Panc1 (cell line): ENCODE measurements at regions not wholly inside any gene's neighbourhood (a gene's known extent, or its start where the extent isn't known, plus 50 kb on each side); places are given as distances from the start of the nearest gene placed in this dataset.

Experiments used
- ATAC-seq: fragments of 200-7000 bp; cut with Tn5 transposase; 2 replicates; pipeline ENCODE4 v1.9.1; 2020; ENCODE audit warnings: mild to moderate bottlenecking, moderate library complexity
- BruUV-seq: library from RNA; stranded (reverse); fragments of 400-500 nt; replicated peaks from 2 replicates; lab custom pipeline; 2021; lab: Mats Ljungman, UMichigan
- CTCF ChIA-PET: fragments of 300-600 bp; sonication (Branson Sonifier 250); formaldehyde crosslinking; loops from one replicate; lab custom pipeline; 2022; ENCODE audit warnings: antibody characterized with exemption; lab: Charles Lee
- POLR2A ChIA-PET: fragments of 300-600 bp; sonication (Branson Sonifier 250); formaldehyde crosslinking; loops from one replicate; lab custom pipeline; 2022; ENCODE audit warnings: antibody characterized with exemption; lab: Charles Lee
- DNase-seq: peaks from one replicate; pipeline ENCODE4 v3.0.0-alpha.2; 2010; ENCODE audit warnings: low read depth, low spot score
- H3K27ac ChIP-seq: 2 replicates; pipeline ENCODE4 v1.5.1; 2011; ENCODE audit warnings: mild to moderate bottlenecking, low read length, inconsistent platforms
- H3K27me3 ChIP-seq: fragments of 200-500 bp; sonication (Bioruptor generic); 2 replicates; pipeline ENCODE4 v1.6.0; 2014; ENCODE audit warnings: low read length, inconsistent platforms; ENCODE audit not compliant: control insufficient read depth, insufficient read depth
- H3K36me3 ChIP-seq: fragments of 200-500 bp; sonication (Bioruptor generic); 2 replicates; pipeline ENCODE4 v1.5.1; 2014; ENCODE audit warnings: inconsistent platforms, mild to moderate bottlenecking, low read length, moderate library complexity; ENCODE audit not compliant: control insufficient read depth, insufficient read depth
- H3K4me1 ChIP-seq: 2 replicates; pipeline ENCODE4 v1.5.1; 2011; ENCODE audit warnings: inconsistent platforms, mild to moderate bottlenecking, low read length, moderate library complexity; ENCODE audit not compliant: control insufficient read depth, insufficient read depth
- H3K4me3 ChIP-seq, 2 experiments: 2 replicates each; pipeline ENCODE4 v1.5.1; 2011 to 2012; ENCODE audit warnings: low read depth in 2 of 2, low read length in 2 of 2, mild to moderate bottlenecking in 2 of 2, inconsistent platforms in 1 of 2, moderate library complexity in 1 of 2
- H3K9me3 ChIP-seq: fragments of 200-500 bp; sonication (Bioruptor generic); 2 replicates; pipeline ENCODE4 v1.5.1; 2014; ENCODE audit warnings: low read depth, mild to moderate bottlenecking, inconsistent platforms, low read length, moderate library complexity; ENCODE audit not compliant: control insufficient read depth, insufficient read depth
- POLR2AphosphoS5 ChIP-seq: IDR thresholded peaks from 2 replicates; pipeline ENCODE4 v1.6.1; 2012; ENCODE audit warnings: mild to moderate bottlenecking, low read depth, low read length, moderate library complexity
- REST ChIP-seq, 2 experiments: IDR thresholded peaks; 2 replicates each; pipeline ENCODE4 v1.6.1; 2011 to 2012; ENCODE audit warnings: low read depth in 2 of 2, control low read depth in 1 of 2, low read length in 1 of 2, mild to moderate bottlenecking in 1 of 2, moderate library complexity in 1 of 2; ENCODE audit not compliant: insufficient read depth in 1 of 2
- SIN3A ChIP-seq: IDR thresholded peaks from 2 replicates; pipeline ENCODE4 v1.6.1; 2012; ENCODE audit warnings: low read depth, mild to moderate bottlenecking, low read length, moderate library complexity, borderline replicate concordance; ENCODE audit not compliant: insufficient read depth
- TCF7L2 ChIP-seq: IDR thresholded peaks from 2 replicates; pipeline ENCODE4 v1.6.1; 2011; ENCODE audit warnings: mild to moderate bottlenecking, low read depth, low read length, inconsistent platforms
- in situ Hi-C: cut with HindIII; loops from 2 replicates; pipeline ENCODE4 v1.10.0; 2016; ENCODE audit warnings: low sequenced_read_pairs, low pct_unique_long_range_greater_than_20kb
- intact Hi-C: fragments of 100-400 bp; cut with micrococcal nuclease; formaldehyde crosslinking; loops from one replicate; pipeline ENCODE4 v1.10.0; 2022; ENCODE audit not compliant: unreplicated experiment
- TF ChIP-seq, protein P1 (sequence below): fragments of 450-650 bp; IDR thresholded peaks from 2 replicates; pipeline ENCODE4 v1.5.1; 2017; ENCODE audit warnings: mild to moderate bottlenecking

DNA sequence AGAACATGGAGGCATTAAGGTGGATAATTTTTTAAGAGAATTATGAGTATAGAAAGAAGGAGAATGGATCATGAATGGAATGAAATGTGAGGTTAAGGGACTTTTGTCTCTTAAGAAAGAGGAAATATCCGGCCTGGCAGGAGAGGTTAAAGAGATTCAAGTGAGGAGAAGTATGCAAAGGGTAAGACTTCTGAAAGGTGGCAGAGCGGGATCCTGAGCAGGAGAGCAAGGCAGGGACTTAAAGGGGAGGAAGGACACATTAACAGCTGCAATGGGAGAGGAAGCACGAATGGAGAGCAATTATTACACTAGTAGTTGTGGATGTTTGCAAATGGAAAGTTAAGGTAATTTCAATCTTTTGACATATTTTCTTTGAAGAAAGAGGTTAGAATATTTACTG lies 171.0 kb downstream of the KITLG start:
- intact Hi-C loops = no loop called here
- in situ Hi-C loops = no loop called here
- Histone ChIP-seq H3K9me3 (no peaks in the 10 kb centered on the region), H3K4me1 (no peaks in the 10 kb centered on the region), H3K27me3 (no peaks in the 10 kb centered on the region), H3K4me3 (no peak overlapping the region), H3K27ac (no peak overlapping the region), H3K36me3 (no peaks in the 10 kb centered on the region)
- BruUV-seq = no TSS peak
- no peak for ATAC-seq
- ChIA-PET CTCF (no interaction called here), POLR2A (no interaction called here)
- no peak for DNase-seq
- TF ChIP-seq, protein P1, sequence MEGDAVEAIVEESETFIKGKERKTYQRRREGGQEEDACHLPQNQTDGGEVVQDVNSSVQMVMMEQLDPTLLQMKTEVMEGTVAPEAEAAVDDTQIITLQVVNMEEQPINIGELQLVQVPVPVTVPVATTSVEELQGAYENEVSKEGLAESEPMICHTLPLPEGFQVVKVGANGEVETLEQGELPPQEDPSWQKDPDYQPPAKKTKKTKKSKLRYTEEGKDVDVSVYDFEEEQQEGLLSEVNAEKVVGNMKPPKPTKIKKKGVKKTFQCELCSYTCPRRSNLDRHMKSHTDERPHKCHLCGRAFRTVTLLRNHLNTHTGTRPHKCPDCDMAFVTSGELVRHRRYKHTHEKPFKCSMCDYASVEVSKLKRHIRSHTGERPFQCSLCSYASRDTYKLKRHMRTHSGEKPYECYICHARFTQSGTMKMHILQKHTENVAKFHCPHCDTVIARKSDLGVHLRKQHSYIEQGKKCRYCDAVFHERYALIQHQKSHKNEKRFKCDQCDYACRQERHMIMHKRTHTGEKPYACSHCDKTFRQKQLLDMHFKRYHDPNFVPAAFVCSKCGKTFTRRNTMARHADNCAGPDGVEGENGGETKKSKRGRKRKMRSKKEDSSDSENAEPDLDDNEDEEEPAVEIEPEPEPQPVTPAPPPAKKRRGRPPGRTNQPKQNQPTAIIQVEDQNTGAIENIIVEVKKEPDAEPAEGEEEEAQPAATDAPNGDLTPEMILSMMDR = no peak
- TF ChIP-seq SIN3A (no peak), REST (IDR thresholded peaks at IDR 0.05; ENCODE audit: insufficient read depth in 1 of 2, low read depth in 2 of 2, low read length in 1 of 2) (no peak), TCF7L2 (no peak), POLR2AphosphoS5 (no peak)

- H3K4me1 ChIP-seq = no peaks in the 10 kb centered on the region
- H3K27me3 ChIP-seq = no peaks in the 10 kb centered on the region
- POLR2A ChIA-PET = interaction anchor here (0.5 kb wide), 1 partner anchor 1725 kb away, joined by 6 read pairs; no protein-coding TSS in a partner anchor
- in situ Hi-C loops = no loop called here
- no peak overlapping the region for H3K4me3 ChIP-seq
- H3K36me3 ChIP-seq = no peaks in the 10 kb centered on the region
- no peak for ATAC-seq
- no peak for DNase-seq
- no TSS peak for BruUV-seq
- CTCF ChIA-PET = no interaction called here
- H3K27ac ChIP-seq = no peak overlapping the region
- no peaks in the 10 kb centered on the region for H3K9me3 ChIP-seq
- TF ChIP-seq POLR2AphosphoS5 (no peak), REST (IDR thresholded peaks at IDR 0.05; ENCODE audit: insufficient read depth in 1 of 2, low read depth in 2 of 2, low read length in 1 of 2) (no peak), TCF7L2 (no peak), SIN3A (no peak)
- TF ChIP-seq, protein P1 = no peak
- intact Hi-C loops = no loop called here
These were observed 168.6 kb downstream of the KITLG start for GRCh38 chr12:88411689-88412088.
